ENCODE measurements at regions not wholly inside any gene's neighbourhood (a gene's known extent, or its start where the extent isn't known, plus 50 kb on each side); places are given as distances from the start of the nearest gene placed in this dataset.

DNA sequence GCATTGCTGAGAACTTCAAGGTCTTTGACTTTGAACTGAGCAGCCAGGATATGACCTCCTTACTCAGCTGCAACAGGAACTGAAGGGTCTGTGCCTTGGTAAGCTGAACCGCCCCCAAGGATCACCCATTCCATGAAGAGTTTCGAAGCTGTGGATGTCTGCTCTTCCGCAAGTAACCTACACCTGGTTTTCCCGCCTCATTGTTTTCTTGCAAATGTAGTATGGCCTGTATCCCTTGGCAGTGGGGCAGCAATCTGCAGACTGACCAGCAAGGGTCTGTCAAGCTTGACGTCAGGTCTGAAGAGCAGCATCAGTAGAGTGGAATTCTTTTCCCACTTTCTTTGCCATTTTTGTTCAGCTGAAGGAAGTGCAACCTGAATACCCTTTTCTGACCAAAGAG is 62.6 kb upstream of the RAB12 start:
- no peak for DNase-seq

DNA sequence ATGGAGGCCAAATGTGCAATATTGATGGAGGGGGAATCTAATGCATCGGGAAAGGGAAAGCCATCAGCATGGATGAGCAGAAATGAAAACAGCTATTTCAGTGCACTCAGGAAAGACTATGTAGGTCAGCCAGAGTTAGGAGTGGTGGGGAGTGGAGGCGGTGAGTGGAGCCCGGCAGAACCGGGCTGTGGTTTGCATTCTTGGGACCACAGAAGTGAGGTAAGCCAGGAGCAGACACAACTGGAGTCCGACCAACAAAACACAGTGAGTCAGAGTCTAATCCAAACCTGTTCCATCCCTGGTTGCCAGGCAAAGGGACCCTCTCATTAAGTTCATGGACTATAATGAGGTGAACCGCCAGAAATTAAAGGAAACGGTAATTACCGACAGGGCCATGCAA is 61.1 kb upstream of the RAB12 start:
- no peak for DNase-seq

DNA sequence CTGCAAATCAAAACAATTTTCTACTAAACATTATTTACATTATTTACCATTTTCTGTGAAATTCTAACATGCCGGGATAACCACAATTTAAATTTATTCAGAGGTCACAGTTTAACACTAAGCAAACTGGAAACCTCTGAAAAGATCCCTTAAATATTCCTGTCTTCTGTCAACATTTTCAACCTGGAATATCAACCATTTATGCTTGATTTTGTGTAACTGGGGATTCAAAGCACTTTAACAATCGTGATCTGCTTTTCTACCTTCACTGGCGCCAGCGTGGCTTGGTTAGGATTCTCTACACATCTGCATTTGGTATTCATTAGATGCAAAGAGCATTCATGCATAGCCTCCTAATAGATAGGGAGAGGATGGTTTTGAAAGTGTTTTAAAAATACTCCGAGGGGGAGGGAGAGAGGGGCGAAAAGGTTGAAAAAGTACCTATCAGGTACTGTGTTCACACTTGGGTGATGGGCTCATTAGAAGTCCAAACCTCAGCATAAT is 59.9 kb upstream of the RAB12 start:
- no peak for DNase-seq

DNA sequence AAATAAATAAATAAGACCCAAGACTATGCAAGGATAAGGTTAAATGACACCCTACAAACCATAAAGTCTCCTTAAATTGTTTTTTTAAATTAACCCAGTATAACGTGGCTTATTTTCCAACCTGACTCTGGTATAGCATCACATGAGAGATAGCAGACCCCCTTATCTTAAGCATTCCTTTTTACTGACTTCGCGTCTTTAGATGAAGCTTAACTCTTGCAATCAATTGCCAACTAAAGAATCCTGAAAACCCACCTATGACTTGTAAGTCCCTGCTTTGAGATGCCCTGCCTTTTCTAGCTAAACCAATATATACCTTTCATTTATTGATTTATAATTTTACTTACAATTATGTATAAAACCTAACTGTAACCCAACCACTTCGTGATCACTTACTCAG is 57.1 kb upstream of the RAB12 start:
- no peak for DNase-seq

DNA sequence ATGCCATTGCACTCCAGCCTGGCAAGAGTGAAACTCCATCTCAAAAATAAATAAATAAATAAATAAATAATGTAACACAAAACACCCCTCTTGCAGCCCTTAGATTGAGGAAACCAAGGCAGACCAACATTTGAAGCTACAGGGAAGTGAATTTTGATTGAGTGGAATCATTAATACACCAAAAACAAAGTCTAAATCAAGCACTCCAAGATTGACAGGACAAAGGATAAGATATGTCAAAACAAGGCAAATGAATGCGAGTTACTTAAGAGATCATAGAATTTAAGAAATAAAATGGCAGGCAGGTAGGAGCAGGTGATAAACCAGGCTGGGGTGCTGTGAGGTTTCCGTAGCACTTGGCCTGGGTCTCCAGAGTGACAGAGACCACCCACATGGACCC is 54.9 kb upstream of the RAB12 start:
- DNase-seq, result no peak

DNA sequence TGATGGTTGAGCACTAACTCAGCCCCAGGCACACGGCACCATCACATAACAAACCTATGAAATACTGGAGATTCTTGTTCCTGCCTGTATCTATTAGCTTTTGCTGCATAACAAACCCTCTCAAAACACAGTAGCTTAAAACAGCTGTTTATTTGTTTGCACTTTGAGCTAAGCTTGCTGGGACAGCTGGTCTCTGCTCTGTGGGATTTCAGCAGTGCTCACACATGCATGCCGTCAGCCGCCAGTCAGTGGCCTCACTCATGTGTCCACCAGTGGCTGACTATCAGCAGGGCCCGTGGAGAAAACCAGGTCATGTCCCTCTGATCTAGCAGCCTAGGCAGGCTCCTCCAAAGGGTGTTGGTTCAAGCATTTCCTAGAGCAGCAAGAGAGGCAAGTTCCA is 52.8 kb upstream of the RAB12 start:
- no peak for DNase-seq

Measured in NCI-H1417 treated with DMSO at 0.1 percent for 48 hours (cell line).